Activated T-cell treated with anti-CD3 and anti-CD28 coated beads for 24 hours (primary cell): ENCODE measurements at regions not wholly inside any gene's neighbourhood (a gene's known extent, or its start where the extent isn't known, plus 50 kb on each side); places are given as distances from the start of the nearest gene placed in this dataset.

Experiments
- DNase-seq: peaks from one replicate; pipeline ENCODE4 v3.0.0-alpha.2; 2020; ENCODE audit warnings: low read depth

- no peak for DNase-seq
Measured at GRCh38 chr11:122348659-122349409, 232.8 kb upstream of the BLID start.

- no peak for DNase-seq
Measured at GRCh38 chr11:122346006-122346405, 230.0 kb upstream of the BLID start.

- no peak for DNase-seq
Measured at GRCh38 chr11:122345586-122345985, 229.6 kb upstream of the BLID start.

GRCh38 chr11:122344215-122344614 lies 228.2 kb upstream of the BLID start:
- DNase-seq: no peak

GRCh38 chr11:122343210-122343609 lies 227.2 kb upstream of the BLID start:
- DNase-seq: no peak

GRCh38 chr11:122342089-122342744 lies 226.2 kb upstream of the BLID start:
- no peak for DNase-seq

GRCh38 chr11:122341477-122341876 lies 225.5 kb upstream of the BLID start:
- no peak for DNase-seq

GRCh38 chr11:122340607-122341290 lies 224.7 kb upstream of the BLID start:
- DNase-seq: no peak

GRCh38 chr11:122339436-122340060 lies 223.5 kb upstream of the BLID start:
- DNase-seq: no peak

- no peak for DNase-seq
Measured at GRCh38 chr11:122337704-122338103, 221.7 kb upstream of the BLID start.

GRCh38 chr11:122337241-122337640 lies 221.2 kb upstream of the BLID start:
- DNase-seq: no peak

- DNase-seq: no peak
Measured at GRCh38 chr11:122336706-122337105, 220.7 kb upstream of the BLID start.

- DNase-seq: no peak
Measured at GRCh38 chr11:122334546-122335339, 218.7 kb upstream of the BLID start.

GRCh38 chr11:122333467-122333866 lies 217.5 kb upstream of the BLID start:
- DNase-seq: no peak

- no peak for DNase-seq
Measured at GRCh38 chr11:122331079-122331478, 215.1 kb upstream of the BLID start.

- DNase-seq: no peak
Measured at GRCh38 chr11:122330279-122330965, 214.4 kb upstream of the BLID start.

GRCh38 chr11:122327528-122327927 lies 211.5 kb upstream of the BLID start:
- no peak for DNase-seq

GRCh38 chr11:122323754-122324421 lies 207.9 kb upstream of the BLID start:
- DNase-seq: no peak

- DNase-seq: no peak
Measured at GRCh38 chr11:122322329-122322728, 206.3 kb upstream of the BLID start.

GRCh38 chr11:122320671-122321070 lies 204.7 kb upstream of the BLID start:
- DNase-seq: no peak
